ENCODE measurements at regions not wholly inside any gene's neighbourhood (a gene's known extent, or its start where the extent isn't known, plus 50 kb on each side); places are given as distances from the start of the nearest gene placed in this dataset.

DNA sequence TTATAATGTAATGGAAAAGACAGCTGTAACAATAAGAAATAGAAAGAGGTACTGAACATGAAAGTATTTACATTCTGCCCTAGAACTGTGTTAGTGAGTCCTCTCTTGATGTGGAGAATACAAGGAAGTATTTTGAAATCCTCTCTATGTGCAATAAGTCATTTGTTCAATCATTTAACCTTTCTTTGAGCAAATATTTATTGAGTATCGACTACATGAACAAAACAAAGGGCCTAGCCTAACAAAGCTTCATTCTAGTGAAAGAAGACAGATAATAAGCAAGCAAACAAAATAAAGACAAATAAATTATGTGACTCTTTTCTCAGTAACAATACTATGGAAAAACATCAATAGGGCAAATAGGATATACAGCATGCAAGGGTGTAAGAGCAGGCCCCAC is 354.9 kb upstream of the ATP11B start:
- no peaks in the 10 kb centered on the region for H3K36me3 ChIP-seq (ENCODE audit: control insufficient read depth, insufficient read depth, low read length)
- H3K4me1 ChIP-seq (ENCODE audit: control insufficient read depth, insufficient read depth, low read length) = no peaks in the 10 kb centered on the region
- H3K27me3 ChIP-seq (ENCODE audit: control insufficient read depth, insufficient read depth, low read length) = no peaks in the 10 kb centered on the region
- no peak overlapping the region for H3K27ac ChIP-seq (ENCODE audit: low read length)
- no peaks in the 10 kb centered on the region for H3K9me3 ChIP-seq (replicated peaks; ENCODE audit: control insufficient read depth, low read depth, low read length)
- no peak for DNase-seq
- H3K4me3 ChIP-seq (ENCODE audit: low read length) = no peak overlapping the region
- no CpG with 5 or more reads among the region's 1 CpG for WGBS (ENCODE audit: insufficient coverage)

DNA sequence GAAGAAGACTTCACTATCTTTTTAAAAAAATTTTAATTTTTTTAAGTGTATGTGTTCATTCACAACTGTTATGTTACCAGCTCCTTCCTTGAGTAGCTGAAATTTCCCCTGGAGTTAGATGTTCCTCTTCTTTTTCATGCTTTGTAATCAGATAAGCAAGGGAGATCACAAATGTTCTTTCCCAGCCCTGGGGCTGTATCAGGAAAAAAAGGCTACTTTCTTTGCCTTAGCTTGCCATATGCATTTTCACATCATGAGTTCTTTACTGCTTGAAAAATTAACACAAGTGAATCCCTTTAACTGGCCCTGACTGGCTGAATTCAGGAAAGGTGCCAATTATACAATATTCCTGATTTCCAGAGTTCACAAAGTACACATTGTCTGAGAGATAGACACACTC is 353.2 kb upstream of the ATP11B start:
- no peaks in the 10 kb centered on the region for H3K4me1 ChIP-seq (ENCODE audit: control insufficient read depth, insufficient read depth, low read length)
- H3K27ac ChIP-seq (ENCODE audit: low read length) = no peak overlapping the region
- no peaks in the 10 kb centered on the region for H3K9me3 ChIP-seq (replicated peaks; ENCODE audit: control insufficient read depth, low read depth, low read length)
- DNase-seq = no peak
- H3K27me3 ChIP-seq (ENCODE audit: control insufficient read depth, insufficient read depth, low read length) = no peaks in the 10 kb centered on the region
- H3K36me3 ChIP-seq (ENCODE audit: control insufficient read depth, insufficient read depth, low read length) = no peaks in the 10 kb centered on the region
- no peak overlapping the region for H3K4me3 ChIP-seq (ENCODE audit: low read length)

DNA sequence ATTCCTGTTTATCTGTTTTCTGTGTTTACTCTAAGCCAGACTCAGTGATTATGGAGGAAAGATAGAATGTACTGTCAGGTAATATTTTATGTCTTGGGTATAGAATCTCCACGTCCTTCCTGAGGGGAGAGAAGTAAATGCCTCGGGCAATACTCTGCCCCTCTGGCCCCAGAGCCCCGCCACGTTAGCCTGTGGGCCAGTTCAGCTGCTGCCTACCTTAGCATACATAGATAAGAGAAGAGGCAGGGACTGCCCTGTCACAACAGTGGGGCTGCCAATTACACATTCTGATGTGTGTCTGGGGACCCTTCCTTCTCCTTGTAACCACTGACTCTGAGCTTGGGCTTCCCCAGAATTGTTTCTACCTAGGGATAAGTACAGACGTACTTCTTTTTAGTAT is 347.7 kb upstream of the ATP11B start:
- WGBS (ENCODE audit: insufficient coverage) = no CpG with 5 or more reads among the region's 5 CpGs
- H3K9me3 ChIP-seq (replicated peaks; ENCODE audit: control insufficient read depth, low read depth, low read length) = no peaks in the 10 kb centered on the region
- DNase-seq = no peak
- H3K4me3 ChIP-seq (ENCODE audit: low read length) = no peak overlapping the region
- no peaks in the 10 kb centered on the region for H3K27me3 ChIP-seq (ENCODE audit: control insufficient read depth, insufficient read depth, low read length)
- H3K27ac ChIP-seq (ENCODE audit: low read length) = no peak overlapping the region
- H3K4me1 ChIP-seq (ENCODE audit: control insufficient read depth, insufficient read depth, low read length) = no peaks in the 10 kb centered on the region
- no peaks in the 10 kb centered on the region for H3K36me3 ChIP-seq (ENCODE audit: control insufficient read depth, insufficient read depth, low read length)

DNA sequence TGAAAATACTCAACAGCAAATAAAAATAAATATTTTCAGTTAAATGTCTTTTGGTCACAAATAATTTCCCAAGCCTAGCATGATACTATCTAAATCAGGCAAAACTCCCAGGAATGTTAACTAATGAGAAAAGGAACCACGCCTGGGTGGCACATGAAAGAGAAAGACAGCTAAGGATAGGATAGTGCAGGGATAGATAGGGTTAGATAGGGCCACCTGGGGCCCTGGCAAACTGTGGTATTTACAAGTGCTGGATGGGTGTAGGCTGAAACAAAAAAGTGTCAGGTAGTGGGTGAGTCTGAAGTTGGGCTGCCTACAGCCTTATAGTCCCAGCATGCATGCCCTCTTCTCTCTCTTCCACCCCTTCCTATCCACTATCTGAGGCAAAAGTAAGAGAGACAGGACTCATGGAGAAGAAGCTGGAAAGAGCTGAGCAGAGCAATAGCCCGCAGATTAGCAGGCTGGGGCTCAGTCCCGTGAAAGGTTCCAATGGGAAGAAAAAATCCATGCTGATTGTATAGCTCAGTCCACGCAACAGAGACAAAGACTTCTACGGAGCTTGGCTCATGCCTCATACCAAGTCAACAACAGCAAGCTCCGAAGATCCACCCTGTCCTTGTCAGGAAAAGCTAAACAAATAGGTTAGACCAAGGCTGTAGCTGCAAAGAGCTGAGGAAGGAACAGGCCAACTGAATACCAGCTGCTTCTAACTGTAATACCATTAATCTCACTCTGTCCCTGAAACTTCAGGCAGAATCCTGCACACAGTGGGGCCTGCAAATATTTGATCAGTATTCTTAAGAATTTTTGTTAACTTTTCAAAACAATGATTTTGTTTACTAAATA is 342.1 kb upstream of the ATP11B start:
- no peak overlapping the region for H3K27ac ChIP-seq (ENCODE audit: low read length)
- whole genome bisulfite sequencing (ENCODE audit: insufficient coverage) = 72% methylated on average over 4 of the region's 6 CpGs
- H3K4me1 ChIP-seq (ENCODE audit: control insufficient read depth, insufficient read depth, low read length) = no peaks in the 10 kb centered on the region
- no peaks in the 10 kb centered on the region for H3K9me3 ChIP-seq (replicated peaks; ENCODE audit: control insufficient read depth, low read depth, low read length)
- H3K36me3 ChIP-seq (ENCODE audit: control insufficient read depth, insufficient read depth, low read length) = no peaks in the 10 kb centered on the region
- H3K27me3 ChIP-seq (ENCODE audit: control insufficient read depth, insufficient read depth, low read length) = no peaks in the 10 kb centered on the region
- H3K4me3 ChIP-seq (ENCODE audit: low read length) = no peak overlapping the region
- no peak for DNase-seq

DNA sequence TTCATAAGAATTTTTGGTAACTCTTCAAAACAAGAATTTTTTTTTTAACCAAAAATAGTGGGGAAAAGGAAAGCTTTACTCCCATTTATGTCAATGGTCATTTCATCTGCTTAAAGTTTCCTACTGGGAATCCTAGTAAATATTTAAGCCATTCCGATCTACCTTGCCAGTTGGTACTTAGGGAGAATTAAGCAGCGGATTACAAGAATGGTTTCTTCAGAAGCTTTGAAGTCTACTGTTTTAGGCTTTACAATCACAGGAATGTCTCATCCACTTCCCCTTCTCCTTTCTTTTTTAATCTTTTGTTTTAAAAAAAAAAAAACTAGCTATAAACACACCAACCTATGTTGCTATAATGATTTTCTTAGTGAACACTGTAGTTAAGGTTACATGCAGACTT is 341.4 kb upstream of the ATP11B start:
- Histone ChIP-seq H3K9me3 (replicated peaks; ENCODE audit: control insufficient read depth, low read depth, low read length) (no peaks in the 10 kb centered on the region), H3K27ac (ENCODE audit: low read length) (no peak overlapping the region)
- WGBS (ENCODE audit: insufficient coverage) = no CpG with 5 or more reads among the region's 2 CpGs

DNA sequence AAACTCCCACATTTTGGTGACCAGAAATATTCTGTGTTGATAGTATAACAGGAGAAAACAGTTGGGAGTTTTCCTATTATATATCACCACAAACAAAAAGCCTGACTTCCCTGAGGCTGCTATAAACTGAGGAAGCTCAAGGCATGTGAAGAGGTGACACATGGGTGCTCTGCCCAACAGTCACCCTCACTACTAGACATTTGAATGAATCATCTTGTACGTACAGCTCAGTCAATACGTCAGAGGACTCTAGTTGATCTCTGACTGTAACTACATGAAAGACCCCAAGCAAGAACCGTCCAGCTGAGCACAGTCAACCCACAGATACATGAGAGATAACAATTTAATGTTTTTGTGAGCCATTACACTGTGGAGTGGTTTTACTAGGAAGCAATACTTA is 338.3 kb upstream of the ATP11B start:
- H3K27me3 ChIP-seq (ENCODE audit: control insufficient read depth, insufficient read depth, low read length) = no peaks in the 10 kb centered on the region
- no peak overlapping the region for H3K4me3 ChIP-seq (ENCODE audit: low read length)
- DNase-seq = no peak
- H3K36me3 ChIP-seq (ENCODE audit: control insufficient read depth, insufficient read depth, low read length) = no peaks in the 10 kb centered on the region
- H3K27ac ChIP-seq (ENCODE audit: low read length) = no peak overlapping the region
- H3K9me3 ChIP-seq (replicated peaks; ENCODE audit: control insufficient read depth, low read depth, low read length) = no peaks in the 10 kb centered on the region
- no CpG with 5 or more reads among the region's 3 CpGs for WGBS (ENCODE audit: insufficient coverage)
- H3K4me1 ChIP-seq (ENCODE audit: control insufficient read depth, insufficient read depth, low read length) = no peaks in the 10 kb centered on the region

More for the DNA sequence above, 341.4 kb upstream of the ATP11B start:
- no peaks in the 10 kb centered on the region for H3K4me1 ChIP-seq (ENCODE audit: control insufficient read depth, insufficient read depth, low read length)
- no peak for DNase-seq
- no peaks in the 10 kb centered on the region for H3K36me3 ChIP-seq (ENCODE audit: control insufficient read depth, insufficient read depth, low read length)
- H3K4me3 ChIP-seq (ENCODE audit: low read length) = no peak overlapping the region
- no peaks in the 10 kb centered on the region for H3K27me3 ChIP-seq (ENCODE audit: control insufficient read depth, insufficient read depth, low read length)

DNA sequence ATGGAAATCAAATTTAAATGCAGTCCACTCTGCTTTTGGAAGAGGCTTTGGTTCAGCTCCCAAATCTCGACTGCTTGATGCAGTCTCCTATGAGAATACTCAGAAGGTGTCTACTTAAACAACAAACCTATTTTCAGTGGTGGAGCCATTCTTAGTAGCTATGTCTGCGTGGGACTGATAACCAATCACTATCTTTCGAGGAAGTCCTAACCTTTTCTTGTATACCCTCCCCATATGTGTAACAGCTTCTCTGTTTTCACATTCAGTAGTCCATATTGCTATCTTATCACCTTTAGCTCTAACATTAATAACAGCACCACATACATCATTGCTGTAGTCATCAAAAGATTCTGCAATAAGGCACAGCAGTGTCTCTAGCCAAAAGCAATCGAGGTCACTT is 333.0 kb upstream of the ATP11B start:
- Histone ChIP-seq H3K27ac (ENCODE audit: low read length) (no peak overlapping the region), H3K9me3 (replicated peaks; ENCODE audit: control insufficient read depth, low read depth, low read length) (no peaks in the 10 kb centered on the region), H3K27me3 (ENCODE audit: control insufficient read depth, insufficient read depth, low read length) (no peaks in the 10 kb centered on the region), H3K36me3 (ENCODE audit: control insufficient read depth, insufficient read depth, low read length) (no peaks in the 10 kb centered on the region), H3K4me3 (ENCODE audit: low read length) (no peak overlapping the region), H3K4me1 (ENCODE audit: control insufficient read depth, insufficient read depth, low read length) (no peaks in the 10 kb centered on the region)
- DNase-seq = no peak
- WGBS (ENCODE audit: insufficient coverage) = 79% methylated on average over 3 of the region's 4 CpGs

GRCh38 chr3:182462152-182462551 is 331.2 kb upstream of the ATP11B start:
- no peak for DNase-seq
- no peaks in the 10 kb centered on the region for H3K27me3 ChIP-seq (ENCODE audit: control insufficient read depth, insufficient read depth, low read length)
- no peaks in the 10 kb centered on the region for H3K36me3 ChIP-seq (ENCODE audit: control insufficient read depth, insufficient read depth, low read length)
- H3K27ac ChIP-seq (ENCODE audit: low read length) = no peak overlapping the region
- no peaks in the 10 kb centered on the region for H3K9me3 ChIP-seq (replicated peaks; ENCODE audit: control insufficient read depth, low read depth, low read length)
- no peaks in the 10 kb centered on the region for H3K4me1 ChIP-seq (ENCODE audit: control insufficient read depth, insufficient read depth, low read length)
- no peak overlapping the region for H3K4me3 ChIP-seq (ENCODE audit: low read length)

DNA sequence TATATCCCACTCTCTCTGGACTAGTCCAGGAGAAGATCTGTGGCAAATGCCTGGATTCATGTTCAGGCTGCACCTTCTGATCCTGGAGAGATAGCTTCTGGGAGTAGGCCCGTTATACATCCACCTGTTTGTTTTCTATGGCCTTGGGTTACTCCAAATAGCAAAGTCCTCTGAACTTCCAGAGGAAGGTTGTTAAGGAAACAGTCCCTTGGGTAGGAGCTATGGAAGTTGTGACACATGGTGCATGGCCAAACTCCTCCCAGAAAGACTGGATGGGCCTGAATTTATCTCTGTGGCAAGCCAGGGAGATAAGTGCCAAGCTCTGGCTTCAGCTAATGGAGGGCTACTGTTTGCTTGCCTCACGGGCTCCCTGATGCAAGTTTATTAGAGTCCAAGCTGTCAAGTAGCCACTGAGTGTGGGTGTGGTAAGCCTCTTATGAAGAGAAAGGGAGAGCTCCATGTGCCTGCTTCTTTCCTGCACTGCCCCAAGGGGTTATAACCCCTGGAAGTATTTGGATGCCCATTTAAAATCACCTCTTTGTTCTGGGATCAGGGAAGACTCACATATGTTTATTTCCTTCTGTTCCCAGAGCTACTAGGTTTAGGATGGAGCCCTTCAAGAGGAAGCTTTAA is 328.7 kb upstream of the ATP11B start:
- Histone ChIP-seq H3K4me3 (ENCODE audit: low read length) (no peak overlapping the region), H3K27ac (ENCODE audit: low read length) (no peak overlapping the region), H3K27me3 (ENCODE audit: control insufficient read depth, insufficient read depth, low read length) (no peaks in the 10 kb centered on the region), H3K36me3 (ENCODE audit: control insufficient read depth, insufficient read depth, low read length) (no peaks in the 10 kb centered on the region), H3K4me1 (ENCODE audit: control insufficient read depth, insufficient read depth, low read length) (no peaks in the 10 kb centered on the region), H3K9me3 (replicated peaks; ENCODE audit: control insufficient read depth, low read depth, low read length) (no peaks in the 10 kb centered on the region)
- no peak for DNase-seq
- WGBS (ENCODE audit: insufficient coverage) = 80% methylated on average over 1 of the region's 2 CpGs

- H3K4me3 ChIP-seq (ENCODE audit: low read length) = no peak overlapping the region
- no peaks in the 10 kb centered on the region for H3K4me1 ChIP-seq (ENCODE audit: control insufficient read depth, insufficient read depth, low read length)
- no peaks in the 10 kb centered on the region for H3K36me3 ChIP-seq (ENCODE audit: control insufficient read depth, insufficient read depth, low read length)
- H3K27ac ChIP-seq (ENCODE audit: low read length) = no peak overlapping the region
- no peaks in the 10 kb centered on the region for H3K27me3 ChIP-seq (ENCODE audit: control insufficient read depth, insufficient read depth, low read length)
- WGBS (ENCODE audit: insufficient coverage) = no CpG with 5 or more reads among the region's 3 CpGs
- H3K9me3 ChIP-seq (replicated peaks; ENCODE audit: control insufficient read depth, low read depth, low read length) = no peaks in the 10 kb centered on the region
- no peak for DNase-seq
Observed at GRCh38 chr3:182465301-182466185, 327.8 kb upstream of the ATP11B start.
